ENCODE measurements at regions not wholly inside any gene's neighbourhood (a gene's known extent, or its start where the extent isn't known, plus 50 kb on each side); places are given as distances from the start of the nearest gene placed in this dataset.
A peak's percentile ranks its signal among the peaks of the same experiment; 100 is the strongest.

- Histone ChIP-seq H3K36me3 (ENCODE audit: control insufficient read depth, insufficient read depth, low read length) (no peaks in the 10 kb centered on the region), H3K9me1 (ENCODE audit: control insufficient read depth, insufficient read depth, low read length) (no peaks in the 10 kb centered on the region), H3K9ac (ENCODE audit: insufficient read depth in 1 of 2, low read depth in 2 of 2, low read length in 2 of 2) (no peak overlapping the region), H3K4me3 (no peak overlapping the region), H4K20me1 (replicated peaks; ENCODE audit: control insufficient read depth, insufficient read depth, low read length) (no peaks in the 10 kb centered on the region), H3K4me2 (ENCODE audit: insufficient read depth, low read length) (no peak overlapping the region), H3K27me3 (ENCODE audit: control insufficient read depth in 2 of 2, insufficient read depth in 2 of 2, low read length in 2 of 2) (no peaks in the 10 kb centered on the region), H3K27ac (ENCODE audit: extremely low read depth, low read depth, low read length) (no peak overlapping the region), H2AFZ (ENCODE audit: low read depth, low read length) (no peak overlapping the region), H3K9me3 (replicated peaks; ENCODE audit: control insufficient read depth, insufficient read depth, low read depth, low read length) (no peaks in the 10 kb centered on the region), H3K79me2 (ENCODE audit: control insufficient read depth, insufficient read depth, low read length) (no peaks in the 10 kb centered on the region), H3K4me1 (replicated peaks in 1 of 2; ENCODE audit: control insufficient read depth in 2 of 2, insufficient read depth in 2 of 2, low read length in 2 of 2) (no peaks in the 10 kb centered on the region)
- no peak for DNase-seq (ENCODE audit: extremely low read depth in 1 of 4, low spot score in 3 of 4)
- TF ChIP-seq KLF6 (CRISPR knock-in tag; IDR thresholded peaks at IDR 0.05; ENCODE audit: borderline replicate concordance) = no peak
- peak; percentile 9; the same call in 1 of the 2 replicates for TF ChIP-seq MAFK (IDR thresholded peaks at IDR 0.05; ENCODE audit: low read length)
- TF ChIP-seq NFE2 (IDR thresholded peaks at IDR 0.05; ENCODE audit: low read depth) = 0 out of 2 replicates have a peak, but pooled peaks have one; percentile 8
- BruUV-seq (replicated peaks) = no TSS peak
- WGBS (ENCODE audit: insufficient coverage, low coverage, missing lambda C conversion rate) = 3% methylated on average over 3 of the region's 3 CpGs
- intact Hi-C loops (cut with micrococcal nuclease) = no loop called here
- ChIA-PET POLR2A (no interaction called here), CTCF (ENCODE audit: low intra/inter-chr PET ratio) (no interaction called here)
- ATAC-seq = no peak
- FAIRE-seq = no peak
- in situ Hi-C loops (cut with MboI) = no loop called here
Observed at GRCh38 chr3:22523925-22524324, 679.2 kb upstream of the UBE2E2 start.

DNA sequence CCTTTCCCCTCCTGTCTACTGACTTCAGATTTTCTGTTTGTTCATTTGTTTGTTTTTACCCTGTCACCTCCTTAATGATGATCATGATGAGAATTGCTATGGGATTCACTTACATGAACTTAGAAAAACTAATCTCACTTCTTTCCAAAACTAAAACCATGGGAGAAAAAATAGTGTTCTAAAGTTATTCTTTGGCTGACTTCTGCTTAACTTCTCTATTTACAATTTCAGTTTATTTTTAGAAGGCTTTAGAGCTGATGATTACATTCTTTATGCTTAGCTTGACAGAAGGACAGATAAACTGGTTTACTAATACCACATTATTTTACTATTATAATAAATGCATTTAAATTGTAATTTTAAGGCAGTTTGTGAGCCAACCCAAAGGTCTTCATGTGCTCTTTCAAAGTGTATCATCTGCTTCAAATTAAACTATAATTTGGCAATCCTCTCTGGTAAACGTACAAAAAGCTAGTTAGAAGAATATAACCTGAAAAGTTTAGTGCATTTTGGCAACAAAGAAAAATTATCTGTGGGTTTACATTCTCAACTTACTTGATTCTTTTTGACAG, 676.8 kb upstream of the UBE2E2 start:
- Histone ChIP-seq H3K9me3 (replicated peaks; ENCODE audit: control insufficient read depth, insufficient read depth, low read depth, low read length) (no peaks in the 10 kb centered on the region), H3K9ac (ENCODE audit: insufficient read depth in 1 of 2, low read depth in 2 of 2, low read length in 2 of 2) (no peak overlapping the region), H3K79me2 (ENCODE audit: control insufficient read depth, insufficient read depth, low read length) (no peaks in the 10 kb centered on the region), H3K9me1 (ENCODE audit: control insufficient read depth, insufficient read depth, low read length) (no peaks in the 10 kb centered on the region), H3K36me3 (ENCODE audit: control insufficient read depth, insufficient read depth, low read length) (no peaks in the 10 kb centered on the region), H3K4me1 (replicated peaks in 1 of 2; ENCODE audit: control insufficient read depth in 2 of 2, insufficient read depth in 2 of 2, low read length in 2 of 2) (no peaks in the 10 kb centered on the region), H3K27ac (ENCODE audit: extremely low read depth, low read depth, low read length) (no peak overlapping the region), H2AFZ (ENCODE audit: low read depth, low read length) (no peak overlapping the region), H3K27me3 (ENCODE audit: control insufficient read depth in 2 of 2, insufficient read depth in 2 of 2, low read length in 2 of 2) (no peaks in the 10 kb centered on the region), H4K20me1 (replicated peaks; ENCODE audit: control insufficient read depth, insufficient read depth, low read length) (no peaks in the 10 kb centered on the region), H3K4me2 (ENCODE audit: insufficient read depth, low read length) (no peak overlapping the region), H3K4me3 (no peak overlapping the region)
- TF ChIP-seq NR4A1 (CRISPR knock-in tag; IDR thresholded peaks at IDR 0.05) = no peak
- TF ChIP-seq NR4A1 (tag; IDR thresholded peaks at IDR 0.05) = no peak
- TF ChIP-seq ZNF584 (CRISPR knock-in tag; IDR thresholded peaks at IDR 0.05; ENCODE audit: low read depth) = no peak
- no peak for TF ChIP-seq KDM1A (IDR thresholded peaks at IDR 0.05)
- TF ChIP-seq CHD1 (IDR thresholded peaks at IDR 0.05; ENCODE audit: low read length) = no peak
- TF ChIP-seq HMG20B (CRISPR knock-in tag; IDR thresholded peaks at IDR 0.05) = no peak
- TF ChIP-seq HNRNPUL1 (IDR thresholded peaks at IDR 0.05; ENCODE audit: low read length) = no peak
- TF ChIP-seq ZNF146 (CRISPR knock-in tag; IDR thresholded peaks at IDR 0.05; ENCODE audit: unreplicated experiment) = no peak
- TF ChIP-seq RHOXF2B (CRISPR knock-in tag; conservative IDR thresholded peaks at IDR 0.05) = no peak
- TF ChIP-seq GATAD2A (IDR thresholded peaks at IDR 0.05) = no peak
- TF ChIP-seq RBFOX2 (IDR thresholded peaks at IDR 0.05; ENCODE audit: low read depth, low read length) = no peak
- TF ChIP-seq SMARCE1 (IDR thresholded peaks at IDR 0.05) = no peak
- in situ Hi-C loops (cut with MboI) = no loop called here
- ChIA-PET POLR2A (no interaction called here), CTCF (ENCODE audit: low intra/inter-chr PET ratio) (no interaction called here)
- FAIRE-seq (no peak), ATAC-seq (no peak), DNase-seq (ENCODE audit: extremely low read depth in 1 of 4, low spot score in 3 of 4) (no peak)
- 4% methylated on average over 1 of the region's 1 CpG for WGBS (ENCODE audit: insufficient coverage, low coverage, missing lambda C conversion rate)
- BruUV-seq (replicated peaks) = no TSS peak
- intact Hi-C loops (cut with micrococcal nuclease) = no loop called here
